Sigmoid colon (tissue), 4 donors: ENCODE measurements at regions not wholly inside any gene's neighbourhood (a gene's known extent, or its start where the extent isn't known, plus 50 kb on each side); places are given as distances from the start of the nearest gene placed in this dataset.

Experiments used
- CTCF ChIP-seq, 4 experiments: fragments of 450-650 bp in 3 of 4; fragments of 200-600 bp in 1 of 4; IDR thresholded peaks; one replicate each; pipeline ENCODE4 v1.5.1; 2016 to 2019; ENCODE audit warnings: antibody characterized with exemption in 4 of 4, mild to moderate bottlenecking in 3 of 4, moderate library complexity in 2 of 4
- EP300 ChIP-seq, 4 donors: sonication (generic); formaldehyde crosslinking; IDR thresholded peaks; one replicate each; pipeline ENCODE4 v1.6.1; 2017; ENCODE audit warnings: antibody characterized with exemption in 4 of 4

- TF ChIP-seq EP300 (IDR thresholded peaks at IDR 0.05): no peak
- TF ChIP-seq CTCF (IDR thresholded peaks at IDR 0.05): no peak
Measured at GRCh38 chr14:98579140-98579539, 692.9 kb downstream of the BCL11B start.
